NB4 (cell line): ENCODE measurements at regions not wholly inside any gene's neighbourhood (a gene's known extent, or its start where the extent isn't known, plus 50 kb on each side); places are given as distances from the start of the nearest gene placed in this dataset.

ENCODE experiments used
- DNase-seq: peaks from one replicate; pipeline ENCODE4 v3.0.0; 2010; ENCODE audit warnings: low read depth
- H3K4me3 ChIP-seq: one replicate; pipeline ENCODE4 v1.5.1; 2011; ENCODE audit warnings: mild to moderate bottlenecking, low read depth, low read length, moderate library complexity
- CTCF ChIP-seq: IDR thresholded peaks from one replicate; pipeline ENCODE4 v1.5.1; 2012; ENCODE audit warnings: low read depth, low read length
- MAX ChIP-seq: IDR thresholded peaks from 2 replicates; pipeline ENCODE4 v1.6.1; 2011; ENCODE audit warnings: low read depth, low read length
- MYC ChIP-seq: IDR thresholded peaks from 2 replicates; pipeline ENCODE4 v1.6.1; 2011; ENCODE audit warnings: low read depth, low read length
- POLR2A ChIP-seq: IDR thresholded peaks from 2 replicates; pipeline ENCODE4 v1.6.1; 2011; ENCODE audit warnings: mild to moderate bottlenecking; ENCODE audit not compliant: insufficient read length; ENCODE audit errors: extremely low read depth

- no peak for DNase-seq
- TF ChIP-seq MYC (no peak), POLR2A (no peak), MAX (no peak), CTCF (no peak)
These were observed 1235.0 kb upstream of the ADGRL4 start for GRCh38 chr1:80241566-80241965.

GRCh38 chr1:80225510-80225909, 1219.0 kb upstream of the ADGRL4 start:
- no peak overlapping the region for H3K4me3 ChIP-seq
- DNase-seq: no peak
- no peak for TF ChIP-seq POLR2A
- no peak for TF ChIP-seq MYC
- TF ChIP-seq MAX: no peak
- no peak for TF ChIP-seq CTCF

More at GRCh38 chr1:80241566-80241965, 1235.0 kb upstream of the ADGRL4 start:
- H3K4me3 ChIP-seq: no peak overlapping the region

- no peak for DNase-seq
- H3K4me3 ChIP-seq: no peak overlapping the region
- TF ChIP-seq CTCF: no peak
- no peak for TF ChIP-seq MAX
- no peak for TF ChIP-seq MYC
- no peak for TF ChIP-seq POLR2A
These were observed 1214.8 kb upstream of the ADGRL4 start for GRCh38 chr1:80221319-80221718.

GRCh38 chr1:80218112-80218511, 1211.6 kb upstream of the ADGRL4 start:
- H3K4me3 ChIP-seq: no peak overlapping the region
- peak; percentile 42 for DNase-seq
- TF ChIP-seq MAX (no peak), CTCF (peak; percentile 26)

GRCh38 chr1:80217377-80217986, 1211.0 kb upstream of the ADGRL4 start:
- TF ChIP-seq CTCF (peak; percentile 12), MYC (no peak), MAX (no peak), POLR2A (no peak)
- H3K4me3 ChIP-seq: no peak overlapping the region
- peak; percentile 19 for DNase-seq

- no peak for TF ChIP-seq MAX
- no peak for TF ChIP-seq CTCF
- TF ChIP-seq MYC: no peak
- no peak for TF ChIP-seq POLR2A
- H3K4me3 ChIP-seq: no peak overlapping the region
- no peak for DNase-seq
These were observed 1208.5 kb upstream of the ADGRL4 start for GRCh38 chr1:80214888-80215540.
